Suprapubic skin (tissue), 4 donors: ENCODE measurements at regions not wholly inside any gene's neighbourhood (a gene's known extent, or its start where the extent isn't known, plus 50 kb on each side); places are given as distances from the start of the nearest gene placed in this dataset.

ENCODE experiments used
- DNase-seq, 2 donors: peaks; one replicate each; pipeline ENCODE4 v3.0.0-alpha.2; 2019; ENCODE audit warnings: low spot score in 2 of 2
- H3K27ac ChIP-seq: fragments of 200-600 bp; sonication (generic); one replicate; pipeline ENCODE4 v1.5.1; 2019
- H3K27me3 ChIP-seq: fragments of 200-600 bp; sonication (generic); one replicate; pipeline ENCODE4 v1.5.1; 2019
- H3K36me3 ChIP-seq: fragments of 200-600 bp; sonication (generic); one replicate; pipeline ENCODE4 v1.5.1; 2019
- H3K4me1 ChIP-seq: fragments of 200-600 bp; sonication (generic); one replicate; pipeline ENCODE4 v1.5.1; 2019
- H3K4me3 ChIP-seq: fragments of 200-600 bp; sonication (generic); one replicate; pipeline ENCODE4 v1.5.1; 2019; ENCODE audit warnings: mild to moderate bottlenecking
- H3K9me3 ChIP-seq: fragments of 200-600 bp; sonication (generic); one replicate; pipeline ENCODE4 v1.5.1; 2019
- EP300 ChIP-seq: sonication (generic); formaldehyde crosslinking; IDR thresholded peaks from one replicate; pipeline ENCODE4 v1.6.1; 2017; ENCODE audit warnings: antibody characterized with exemption
- POLR2A ChIP-seq, 2 donors: fragments of 450-650 bp; IDR thresholded peaks; one replicate each; pipeline ENCODE4 v1.6.1; 2017; ENCODE audit warnings: antibody characterized with exemption in 2 of 2, mild to moderate bottlenecking in 2 of 2, moderate library complexity in 2 of 2
- POLR2AphosphoS5 ChIP-seq, 3 donors: sonication (generic); formaldehyde crosslinking; IDR thresholded peaks; one replicate each; pipeline ENCODE4 v1.6.1; 2017; ENCODE audit warnings: antibody characterized with exemption in 3 of 3
- WGBS: methylation state at CpG from one replicate; pipeline ENCODE4 v1.1.5; 2018; 5-methylcytosine and 5-hydroxymethylcytosine counted together
- TF ChIP-seq, protein P1 (sequence below), 2 donors: fragments of 200-600 bp in 1 of 2; fragments of 450-650 bp in 1 of 2; sonication (generic) in 1 of 2; IDR thresholded peaks; one replicate each; pipeline ENCODE4 v1.5.1; 2016 to 2019; ENCODE audit warnings: antibody characterized with exemption in 2 of 2, mild to moderate bottlenecking in 1 of 2, moderate library complexity in 1 of 2

DNA sequence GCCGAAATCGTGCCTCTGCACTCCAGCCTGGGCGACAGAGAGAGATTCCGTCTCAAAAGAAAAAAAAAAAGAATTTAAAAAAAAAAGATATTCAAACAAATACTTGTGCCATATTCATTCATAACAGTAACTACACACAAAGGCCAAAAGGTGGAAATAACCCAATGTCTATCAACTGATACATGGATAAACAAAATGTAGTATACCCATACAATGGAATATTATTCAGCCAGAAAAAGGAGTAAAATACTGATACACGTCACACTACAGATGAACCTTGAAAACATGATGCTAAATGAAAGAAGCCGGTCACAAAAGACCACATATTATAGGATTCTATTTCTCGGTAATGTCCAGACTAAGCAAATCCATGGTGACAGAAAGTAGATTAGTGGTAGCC, 109.4 kb upstream of the SOD1 start:
- TF ChIP-seq POLR2AphosphoS5 (IDR thresholded peaks at IDR 0.05) (no peak), EP300 (no peak), POLR2A (IDR thresholded peaks at IDR 0.05) (no peak)
- TF ChIP-seq, protein P1, sequence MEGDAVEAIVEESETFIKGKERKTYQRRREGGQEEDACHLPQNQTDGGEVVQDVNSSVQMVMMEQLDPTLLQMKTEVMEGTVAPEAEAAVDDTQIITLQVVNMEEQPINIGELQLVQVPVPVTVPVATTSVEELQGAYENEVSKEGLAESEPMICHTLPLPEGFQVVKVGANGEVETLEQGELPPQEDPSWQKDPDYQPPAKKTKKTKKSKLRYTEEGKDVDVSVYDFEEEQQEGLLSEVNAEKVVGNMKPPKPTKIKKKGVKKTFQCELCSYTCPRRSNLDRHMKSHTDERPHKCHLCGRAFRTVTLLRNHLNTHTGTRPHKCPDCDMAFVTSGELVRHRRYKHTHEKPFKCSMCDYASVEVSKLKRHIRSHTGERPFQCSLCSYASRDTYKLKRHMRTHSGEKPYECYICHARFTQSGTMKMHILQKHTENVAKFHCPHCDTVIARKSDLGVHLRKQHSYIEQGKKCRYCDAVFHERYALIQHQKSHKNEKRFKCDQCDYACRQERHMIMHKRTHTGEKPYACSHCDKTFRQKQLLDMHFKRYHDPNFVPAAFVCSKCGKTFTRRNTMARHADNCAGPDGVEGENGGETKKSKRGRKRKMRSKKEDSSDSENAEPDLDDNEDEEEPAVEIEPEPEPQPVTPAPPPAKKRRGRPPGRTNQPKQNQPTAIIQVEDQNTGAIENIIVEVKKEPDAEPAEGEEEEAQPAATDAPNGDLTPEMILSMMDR (IDR thresholded peaks at IDR 0.05) = no peak
- DNase-seq = no peak
- no peaks in the 10 kb centered on the region for H3K9me3 ChIP-seq
- H3K4me3 ChIP-seq = no peak overlapping the region
- H3K27me3 ChIP-seq = no peaks in the 10 kb centered on the region
- H3K27ac ChIP-seq = no peak overlapping the region
- H3K36me3 ChIP-seq = no peaks in the 10 kb centered on the region
- peaks cover 10% of the 10 kb centered on the region for H3K4me1 ChIP-seq
- 98% methylated on average over 7 of the region's 7 CpGs for WGBS

DNA sequence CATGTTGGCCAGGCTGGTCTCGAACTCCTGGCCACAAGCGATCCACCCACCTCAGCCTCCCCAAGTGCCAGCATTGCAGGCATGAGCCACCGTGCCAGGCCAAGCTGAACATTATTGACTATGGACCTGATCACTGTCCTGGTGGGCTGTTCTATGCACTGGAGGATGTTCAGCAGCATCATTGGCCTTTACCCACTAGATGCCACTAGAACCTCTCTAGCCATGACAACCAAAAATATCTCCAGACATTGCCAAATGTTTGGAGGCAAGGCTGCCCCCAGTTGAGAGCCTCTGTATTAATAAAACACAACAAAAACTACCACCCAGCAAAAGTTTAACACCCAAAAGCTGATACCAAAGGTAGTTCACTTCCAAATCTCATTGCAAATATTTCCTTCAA, 110.8 kb upstream of the SOD1 start:
- no peak for DNase-seq
- no peaks in the 10 kb centered on the region for H3K27me3 ChIP-seq
- H3K9me3 ChIP-seq = no peaks in the 10 kb centered on the region
- 97% methylated on average over 3 of the region's 3 CpGs for WGBS
- TF ChIP-seq POLR2AphosphoS5 (IDR thresholded peaks at IDR 0.05) (no peak), EP300 (no peak), POLR2A (IDR thresholded peaks at IDR 0.05) (no peak)
- TF ChIP-seq, protein P1 (IDR thresholded peaks at IDR 0.05) = no peak
- H3K27ac ChIP-seq = no peak overlapping the region
- no peaks in the 10 kb centered on the region for H3K4me1 ChIP-seq
- H3K4me3 ChIP-seq = no peak overlapping the region
- no peaks in the 10 kb centered on the region for H3K36me3 ChIP-seq

DNA sequence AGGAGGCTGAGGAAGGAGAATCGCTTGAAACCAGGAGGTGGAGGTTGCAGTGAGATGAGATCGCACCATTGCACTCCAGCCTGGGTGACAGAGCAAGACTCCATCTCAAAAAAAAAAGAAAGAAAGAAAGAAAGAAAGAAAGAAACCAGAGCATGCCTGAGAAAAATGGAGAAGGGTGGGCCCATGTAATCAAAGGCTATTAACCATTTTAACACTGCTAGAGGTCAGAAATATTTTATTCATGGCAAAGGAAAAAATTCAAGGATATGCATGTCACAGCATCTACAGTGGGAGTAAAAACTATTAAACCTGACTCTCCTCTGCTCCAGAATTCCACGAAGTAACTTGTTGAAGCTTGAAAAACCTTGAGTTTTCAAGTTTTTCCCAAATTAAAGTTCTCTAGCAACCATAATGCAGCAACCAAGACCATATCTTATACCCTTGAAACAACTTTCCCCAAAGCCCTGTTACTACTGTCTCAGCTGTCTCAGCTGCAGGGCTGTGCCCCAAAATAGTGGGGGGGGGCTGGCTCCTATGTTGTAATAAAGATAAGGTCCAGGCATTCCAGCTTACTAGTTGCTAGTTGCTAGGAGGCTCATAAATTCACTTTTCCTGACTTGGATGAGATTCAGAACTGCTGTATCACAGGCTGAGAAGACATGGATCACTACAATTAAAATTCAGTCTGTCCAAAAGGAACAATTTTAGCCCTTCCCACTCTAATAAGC, 112.9 kb upstream of the SOD1 start:
- Histone ChIP-seq H3K4me1 (no peaks in the 10 kb centered on the region), H3K27me3 (no peaks in the 10 kb centered on the region), H3K4me3 (no peak overlapping the region), H3K27ac (no peak overlapping the region), H3K9me3 (no peaks in the 10 kb centered on the region), H3K36me3 (no peaks in the 10 kb centered on the region)
- DNase-seq = no peak
- 82% methylated on average over 3 of the region's 3 CpGs for WGBS
- TF ChIP-seq EP300 (no peak), POLR2A (IDR thresholded peaks at IDR 0.05) (no peak), POLR2AphosphoS5 (IDR thresholded peaks at IDR 0.05) (no peak)
- TF ChIP-seq, protein P1 (IDR thresholded peaks at IDR 0.05) = no peak

DNA sequence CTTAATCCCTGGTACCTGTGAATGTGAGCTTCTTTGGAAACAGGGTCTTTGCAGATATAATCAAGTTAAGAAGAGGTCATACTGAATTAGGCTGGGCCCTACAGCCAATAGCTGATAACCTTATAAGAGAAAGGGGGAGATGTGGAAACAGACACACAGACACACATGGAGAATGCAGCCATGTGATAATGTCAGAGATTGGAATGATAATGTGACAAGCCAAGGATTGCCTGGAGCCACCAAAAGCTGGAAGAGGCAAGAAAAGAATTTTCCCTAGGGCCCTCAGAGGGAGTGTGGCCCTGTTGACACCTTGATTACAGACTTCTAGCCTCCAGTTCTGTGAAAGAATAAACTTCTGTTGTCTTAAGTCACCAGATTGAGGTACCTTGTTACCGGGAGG, 114.5 kb upstream of the SOD1 start:
- no peaks in the 10 kb centered on the region for H3K27me3 ChIP-seq
- H3K27ac ChIP-seq = no peak overlapping the region
- H3K36me3 ChIP-seq = no peaks in the 10 kb centered on the region
- no peaks in the 10 kb centered on the region for H3K9me3 ChIP-seq
- no peak overlapping the region for H3K4me3 ChIP-seq
- TF ChIP-seq EP300 (no peak), POLR2A (IDR thresholded peaks at IDR 0.05) (no peak), POLR2AphosphoS5 (IDR thresholded peaks at IDR 0.05) (no peak)
- TF ChIP-seq, protein P1 (IDR thresholded peaks at IDR 0.05) = no peak
- DNase-seq = no peak
- 37% methylated on average over 1 of the region's 1 CpG for WGBS
- no peaks in the 10 kb centered on the region for H3K4me1 ChIP-seq

DNA sequence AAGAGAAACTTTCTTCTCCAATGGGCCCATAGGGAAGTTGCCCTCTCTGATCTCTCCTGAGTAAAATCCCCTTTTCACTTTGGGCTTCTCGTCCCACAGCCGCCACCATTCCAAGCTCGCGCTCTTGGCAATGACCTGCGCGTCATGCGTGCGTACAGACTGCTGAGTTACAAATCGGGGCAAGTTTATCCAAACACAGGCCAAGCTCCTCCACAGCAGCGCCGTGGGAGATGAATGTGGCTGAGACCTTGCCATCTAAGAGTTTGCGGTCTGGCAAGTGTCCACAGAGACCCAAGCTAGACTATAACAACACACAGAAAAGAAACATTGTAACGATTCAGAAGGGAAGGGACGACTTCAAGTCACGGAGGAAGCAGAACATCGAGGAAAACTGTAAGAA, 116.3 kb upstream of the SOD1 start:
- no peak for TF ChIP-seq POLR2AphosphoS5 (IDR thresholded peaks at IDR 0.05)
- no peak overlapping the region for H3K4me3 ChIP-seq
- WGBS = 71% methylated on average over 16 of the region's 16 CpGs
- H3K36me3 ChIP-seq = no peaks in the 10 kb centered on the region
- H3K27ac ChIP-seq = no peak overlapping the region
- H3K4me1 ChIP-seq = no peaks in the 10 kb centered on the region
- H3K27me3 ChIP-seq = no peaks in the 10 kb centered on the region
- H3K9me3 ChIP-seq = no peaks in the 10 kb centered on the region
- DNase-seq = no peak

DNA sequence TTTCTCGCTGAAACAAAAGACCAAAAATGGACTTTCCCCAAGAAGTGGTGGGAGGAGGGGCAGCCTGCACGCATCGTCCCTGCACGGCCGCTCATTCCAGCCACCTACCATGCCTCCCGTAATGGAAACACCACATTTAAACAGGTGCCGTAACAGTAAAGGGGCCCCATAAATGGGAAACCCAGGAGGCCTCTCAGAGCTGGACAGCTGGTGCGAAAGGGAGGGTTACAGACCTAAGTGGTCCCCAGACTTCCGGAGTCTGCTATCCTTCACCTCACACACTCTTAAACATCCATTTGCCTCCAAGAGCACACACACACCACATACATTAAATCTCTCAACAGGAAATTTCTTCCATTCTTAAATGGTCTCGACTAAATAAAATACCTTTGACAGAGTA, 120.7 kb upstream of the SOD1 start:
- DNase-seq = no peak
- TF ChIP-seq POLR2AphosphoS5 (IDR thresholded peaks at IDR 0.05) = no peak
- TF ChIP-seq, protein P1 (IDR thresholded peaks at IDR 0.05) = no peak
- TF ChIP-seq EP300 = no peak
- no peak for TF ChIP-seq POLR2A (IDR thresholded peaks at IDR 0.05)
- WGBS = 66% methylated on average over 10 of the region's 10 CpGs

More for the DNA sequence above, 120.7 kb upstream of the SOD1 start:
- Histone ChIP-seq H3K4me3 (no peak overlapping the region), H3K9me3 (no peaks in the 10 kb centered on the region), H3K27ac (no peak overlapping the region), H3K27me3 (no peaks in the 10 kb centered on the region), H3K4me1 (no peaks in the 10 kb centered on the region), H3K36me3 (no peaks in the 10 kb centered on the region)
